Posterior vena cava (tissue), 2 donors: ENCODE measurements at regions not wholly inside any gene's neighbourhood (a gene's known extent, or its start where the extent isn't known, plus 50 kb on each side); places are given as distances from the start of the nearest gene placed in this dataset.
"Not testable (repeated sequence)": the region's sequence is repeated elsewhere in the genome, so short reads cannot be mapped to it uniquely, and the experiment has no call there.

Experiments used
- DNase-seq: peaks from one replicate; pipeline ENCODE4 v3.0.0-alpha.2; 2020; ENCODE audit warnings: low spot score
- intact Hi-C, 2 donors: fragments of 100-400 bp; cut with DNase I; formaldehyde crosslinking; loops; one replicate each; pipeline versions ENCODE4 v1.14.1 to v1.14.2; 2022 to 2023
- donor health status: DM: yes; HTN: yes; CAD: no.
- donor health status: DM: yes; HTN: yes; CAD: no.

- no peak for DNase-seq
- intact Hi-C loops: no loop called here
These were observed 70.4 kb upstream of the SSBP3 start for GRCh38 chr1:54476530-54477109.

GRCh38 chr1:54475946-54476516, 69.8 kb upstream of the SSBP3 start:
- DNase-seq: no peak
- intact Hi-C loops: no loop called here

GRCh38 chr1:54475357-54475881, 69.2 kb upstream of the SSBP3 start:
- no peak for DNase-seq
- intact Hi-C loops: no loop called here

DNA sequence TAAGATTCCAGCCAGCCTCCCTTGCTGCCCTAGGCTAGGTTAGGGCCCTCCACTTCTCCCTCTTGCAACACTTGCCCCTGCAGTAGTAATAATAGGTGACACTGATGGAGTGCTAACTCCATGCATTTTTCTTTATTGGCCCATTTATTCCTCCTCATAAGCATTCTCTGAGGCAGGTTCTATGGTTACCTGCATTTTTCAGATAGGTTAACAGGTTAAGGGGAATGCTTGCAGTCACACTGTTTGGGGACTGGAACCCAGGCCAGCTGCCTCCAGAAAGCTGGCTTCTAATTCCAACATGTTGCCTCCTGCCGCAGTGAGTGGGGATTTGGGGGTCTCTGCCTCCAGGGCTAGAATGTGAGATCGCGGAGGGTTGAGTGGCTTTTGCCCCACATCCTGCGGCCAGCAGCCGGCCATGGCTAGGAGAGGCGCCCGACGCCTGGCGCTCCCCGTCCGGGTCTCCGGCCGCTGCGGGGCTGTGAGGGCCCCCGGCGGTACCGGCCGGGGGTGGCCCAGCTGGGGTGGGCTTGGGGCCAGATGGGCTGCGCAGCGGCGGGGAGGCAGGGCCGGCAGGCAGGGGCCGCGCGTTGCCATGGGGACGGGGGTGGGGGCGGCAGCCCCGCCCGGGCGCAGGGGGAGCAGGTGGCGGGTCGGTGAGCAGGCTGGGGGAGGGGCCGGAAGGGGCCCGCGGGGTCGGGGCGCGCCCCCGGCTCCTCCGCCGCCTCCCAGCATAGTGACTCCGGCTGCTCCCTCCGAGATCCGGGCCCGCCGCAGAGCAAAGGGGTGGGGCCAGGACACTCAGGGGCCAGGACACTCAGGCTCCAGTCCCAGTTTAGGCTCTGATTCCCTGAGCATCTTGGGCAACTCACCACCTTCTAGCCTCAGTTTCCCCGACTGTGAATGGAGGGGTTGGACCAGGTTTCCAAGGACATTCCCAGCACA, 68.4 kb upstream of the SSBP3 start:
- intact Hi-C loops: no loop called here
- no peak for DNase-seq

DNA sequence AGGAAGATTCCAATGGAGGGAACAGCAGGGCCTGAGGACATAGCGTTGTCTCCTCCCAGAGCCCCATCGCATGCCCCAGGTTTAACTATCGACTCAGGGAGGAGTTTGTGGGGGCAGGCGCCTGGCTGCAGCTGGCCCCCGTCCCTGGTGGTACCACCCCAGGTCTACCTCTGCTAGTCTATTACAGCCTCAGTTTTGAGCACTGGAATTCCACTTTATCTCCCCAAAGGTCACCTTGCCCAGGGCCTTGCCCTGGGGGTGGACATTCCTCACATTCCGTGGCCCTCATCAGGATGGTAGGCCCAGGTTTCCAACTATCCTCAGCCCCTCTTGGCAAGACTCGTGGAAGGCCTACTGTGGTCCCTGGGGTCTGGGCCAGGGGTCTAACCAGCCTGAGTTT, 65.4 kb upstream of the SSBP3 start:
- DNase-seq: no peak
- intact Hi-C loops: no loop called here

GRCh38 chr1:54469444-54469843, 63.2 kb upstream of the SSBP3 start:
- DNase-seq, intact Hi-C loops: not testable (repeated sequence)

- intact Hi-C loops: not testable (repeated sequence)
- peak; percentile 51 for DNase-seq
These were observed 62.3 kb upstream of the SSBP3 start for GRCh38 chr1:54468288-54469084.

GRCh38 chr1:54465351-54465811, 59.2 kb upstream of the SSBP3 start:
- intact Hi-C loops: no loop called here
- DNase-seq: peak; percentile 64

DNA sequence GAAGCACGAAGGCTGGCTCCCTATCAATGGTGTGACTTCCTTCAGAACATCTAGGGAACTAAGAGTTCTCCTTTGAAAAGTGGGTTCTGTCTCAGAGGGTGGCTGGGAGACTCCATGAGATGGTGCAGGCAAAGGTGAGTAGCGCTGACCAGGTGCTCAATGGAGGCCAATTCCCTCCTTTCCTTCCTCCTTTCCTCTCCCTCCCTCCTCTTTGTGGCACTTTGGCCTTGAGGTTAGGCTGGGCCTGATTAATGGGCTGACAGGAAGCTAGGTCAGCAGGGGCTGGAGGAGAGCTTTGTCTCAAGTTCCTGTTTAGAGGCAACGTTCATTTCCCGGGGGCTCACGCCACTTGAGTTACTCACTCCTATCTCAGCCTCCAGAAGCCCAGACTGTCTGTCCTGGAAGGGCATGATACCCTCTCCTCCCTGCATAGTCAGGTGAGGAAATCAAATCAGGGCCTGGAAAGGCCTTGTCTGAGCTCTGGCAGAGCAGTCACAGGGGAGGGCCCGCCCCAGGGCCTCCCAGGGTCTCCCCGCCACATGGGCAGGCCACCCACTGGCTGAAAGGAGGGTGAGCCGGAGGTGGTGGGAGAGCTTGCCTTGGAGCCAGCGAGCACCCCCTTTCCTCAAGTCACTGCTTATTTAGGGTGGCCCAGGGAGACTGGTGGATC, 58.4 kb upstream of the SSBP3 start:
- DNase-seq: peak; percentile 72
- intact Hi-C loops: no loop called here

DNA sequence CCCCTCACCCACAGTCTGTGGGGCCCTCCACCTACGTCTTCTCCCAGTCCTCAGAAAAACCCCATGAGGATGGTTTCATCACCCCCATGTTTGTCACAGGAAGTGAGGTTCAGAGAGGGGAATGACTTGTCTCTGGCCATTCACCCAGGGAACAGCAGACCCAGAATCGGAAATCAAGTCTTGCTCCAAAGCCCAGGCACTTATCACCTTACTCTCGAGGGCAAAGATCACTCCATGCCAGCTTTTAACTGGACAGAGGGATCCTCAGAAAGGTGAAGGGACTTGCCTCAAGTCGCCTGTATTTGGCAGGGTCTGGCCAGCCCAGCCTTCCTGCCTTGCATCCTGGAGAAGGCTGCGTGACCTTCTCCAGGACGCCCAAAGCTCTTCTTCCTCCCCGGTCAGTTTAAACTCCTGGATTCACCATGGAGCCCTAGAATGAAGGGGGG, 57.9 kb upstream of the SSBP3 start:
- intact Hi-C loops: no loop called here
- DNase-seq: peak; percentile 18

DNA sequence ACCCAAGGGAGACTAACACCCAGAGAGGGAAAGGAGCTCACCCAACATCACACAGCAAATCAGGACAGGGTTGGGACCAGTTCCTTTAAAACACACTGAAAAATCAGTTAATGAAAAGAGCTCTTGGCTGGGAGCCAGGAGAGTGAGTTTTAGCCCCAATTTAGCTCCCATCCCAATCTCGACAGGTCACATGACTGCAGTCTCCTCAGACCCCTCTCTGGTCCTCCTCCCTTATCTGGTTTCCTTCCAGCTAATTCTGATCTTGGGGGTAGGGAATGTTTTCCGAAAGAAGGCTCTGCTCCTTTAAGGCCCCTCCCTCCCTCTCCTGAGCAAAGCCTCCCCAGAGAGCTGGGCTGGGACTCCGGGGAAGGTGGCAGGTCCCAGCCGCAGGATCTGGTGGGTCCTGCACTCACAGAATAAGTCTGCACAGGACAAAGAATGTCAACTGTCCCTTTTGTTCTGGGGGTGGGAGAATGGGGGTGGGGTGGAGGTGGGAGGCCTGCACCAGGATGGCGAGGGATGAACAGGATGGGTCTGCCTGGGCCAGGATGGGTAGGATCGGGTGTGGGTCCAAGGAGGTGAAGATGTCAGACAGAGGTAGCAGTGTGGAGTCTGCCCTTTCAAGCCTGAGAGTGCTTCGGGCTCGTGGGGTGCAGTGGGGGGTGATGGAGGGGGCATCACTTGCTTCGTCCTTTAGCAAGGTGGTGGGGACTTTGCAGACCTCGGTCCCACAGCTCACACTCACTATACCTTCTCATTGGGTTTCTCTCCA, 57.3 kb upstream of the SSBP3 start:
- peak; percentile 71 for DNase-seq
- intact Hi-C loops: no loop called here

DNA sequence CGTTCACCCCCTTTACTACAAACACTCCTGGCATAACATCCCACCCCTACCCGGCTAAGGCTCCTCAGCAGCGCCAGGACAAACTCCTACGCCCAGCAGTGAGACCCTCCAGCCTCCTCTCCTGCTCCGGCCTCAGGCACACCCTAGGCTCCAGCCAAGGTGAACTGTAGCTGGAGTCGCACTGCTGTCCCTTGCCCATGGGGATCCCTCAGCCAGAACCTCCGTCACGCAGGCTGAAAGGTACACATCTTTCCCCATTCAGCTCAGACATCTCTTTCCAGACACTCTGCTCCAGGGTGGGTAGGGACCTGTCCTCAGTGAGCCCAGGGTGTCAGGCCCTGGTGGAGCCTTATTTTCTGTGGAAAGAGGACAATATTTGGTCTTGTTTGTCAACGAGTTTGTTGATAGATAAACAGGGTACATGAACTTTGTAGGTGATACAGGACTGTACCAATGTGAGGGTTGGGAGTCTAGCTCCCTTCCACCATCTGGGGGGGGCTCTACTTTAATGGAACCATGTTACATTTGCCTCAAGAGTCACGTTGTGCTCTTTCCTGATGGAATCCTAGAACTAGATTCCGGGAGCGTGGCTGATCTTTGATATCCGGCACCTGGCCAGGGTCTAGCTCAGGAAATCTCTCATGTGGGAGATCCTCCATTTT, 56.5 kb upstream of the SSBP3 start:
- intact Hi-C loops: no loop called here
- peak; percentile 10 for DNase-seq

GRCh38 chr1:54461731-54462596, 55.8 kb upstream of the SSBP3 start:
- DNase-seq: peak; percentile 57
- intact Hi-C loops: no loop called here

DNA sequence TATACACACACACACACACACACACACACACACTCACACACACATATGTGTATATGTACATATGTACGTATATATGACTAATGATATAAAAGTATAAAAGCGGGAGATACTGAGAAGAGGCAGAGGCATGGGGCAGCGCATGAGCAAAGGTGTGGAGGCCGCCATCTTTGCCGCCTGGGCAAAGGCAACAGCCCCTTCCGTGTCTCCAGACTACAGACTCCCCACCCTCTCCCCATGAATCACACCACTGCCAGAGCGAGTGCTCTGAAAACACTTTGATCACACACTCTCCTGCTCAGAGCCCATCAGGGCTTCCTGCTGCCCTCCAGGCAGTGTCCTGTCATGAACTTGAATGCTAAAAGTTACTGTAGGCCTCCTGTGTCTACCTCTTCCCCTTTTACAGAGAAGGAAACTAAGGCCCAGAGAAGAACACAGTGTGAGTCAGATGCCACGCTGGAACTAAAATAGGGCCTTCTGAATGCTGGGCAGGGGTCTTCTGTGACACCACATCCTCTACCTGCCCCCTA, 54.7 kb upstream of the SSBP3 start:
- intact Hi-C loops: no loop called here
- peak; percentile 29 for DNase-seq

DNA sequence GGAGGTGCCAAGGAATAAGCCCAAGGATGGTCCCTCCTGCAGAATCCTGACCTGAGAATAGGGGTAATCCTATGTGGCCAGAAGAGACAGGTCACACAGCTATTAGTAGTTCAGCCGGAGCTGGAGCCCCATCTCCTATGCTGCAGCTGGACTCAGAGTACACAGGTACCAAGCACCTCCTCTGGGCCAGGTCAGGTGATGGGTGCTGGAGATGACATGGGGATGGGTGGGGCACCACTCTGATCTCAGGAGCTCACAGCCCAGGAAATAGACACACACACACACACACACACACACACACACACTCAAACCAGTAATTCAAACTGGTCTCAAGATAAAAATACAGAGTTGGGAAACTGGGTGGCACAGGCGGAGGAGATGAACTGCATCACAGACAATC, 54.2 kb upstream of the SSBP3 start:
- intact Hi-C loops: no loop called here
- DNase-seq: peak; percentile 36

GRCh38 chr1:54459726-54460191, 53.6 kb upstream of the SSBP3 start:
- DNase-seq: peak; percentile 42
- intact Hi-C loops: no loop called here
